ENCODE measurements at regions not wholly inside any gene's neighbourhood (a gene's known extent, or its start where the extent isn't known, plus 50 kb on each side); places are given as distances from the start of the nearest gene placed in this dataset.
"Not testable (repeated sequence)": the region's sequence is repeated elsewhere in the genome, so short reads cannot be mapped to it uniquely, and the experiment has no call there.

DNA sequence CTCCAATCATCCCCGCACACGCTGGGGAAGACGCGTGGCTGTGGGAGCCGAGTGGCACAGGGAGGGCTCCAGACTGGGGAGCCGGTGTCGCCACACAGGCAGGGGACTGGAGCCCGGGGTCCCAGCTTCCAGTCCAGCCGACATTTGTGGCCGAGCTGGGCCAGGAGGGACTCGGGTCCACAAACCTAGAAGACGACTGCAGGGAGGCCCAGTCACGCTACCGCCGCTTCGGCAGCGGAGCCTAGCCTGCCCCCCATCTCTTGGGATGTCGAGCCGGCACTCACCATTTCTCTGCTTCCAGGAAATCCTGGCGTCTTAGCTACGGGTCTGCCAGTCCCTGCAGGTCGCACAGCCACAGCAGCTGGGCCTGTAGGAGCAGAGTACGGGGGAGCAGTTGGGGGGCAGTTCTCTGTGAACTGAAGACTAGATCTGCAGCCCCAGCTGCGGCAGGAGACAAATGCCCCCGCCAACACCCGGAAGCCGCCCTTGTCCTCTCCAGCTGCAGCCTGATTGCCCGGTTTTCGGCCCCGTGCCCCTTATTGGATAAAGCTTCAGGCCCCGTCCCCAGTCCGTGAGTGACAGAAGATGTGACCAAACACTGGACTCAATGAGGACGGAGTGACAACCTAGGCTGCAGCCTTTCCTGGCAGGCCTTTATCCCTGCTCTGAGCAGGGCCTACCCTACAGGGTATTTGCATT lies 270.7 kb downstream of the ZNF33B start:
- Histone ChIP-seq H3K4me3 (no peak overlapping the region), H3K4me1 (ENCODE audit: low read depth) (no peaks in the 10 kb centered on the region), H3K36me3 (ENCODE audit: low read depth) (no peaks in the 10 kb centered on the region), H3K9me3 (peaks cover 76% of the 10 kb centered on the region)
- DNase-seq (peak; percentile 31 to 76 (median 56)), ATAC-seq (peak; percentile 54)
- TF ChIP-seq, protein P1, sequence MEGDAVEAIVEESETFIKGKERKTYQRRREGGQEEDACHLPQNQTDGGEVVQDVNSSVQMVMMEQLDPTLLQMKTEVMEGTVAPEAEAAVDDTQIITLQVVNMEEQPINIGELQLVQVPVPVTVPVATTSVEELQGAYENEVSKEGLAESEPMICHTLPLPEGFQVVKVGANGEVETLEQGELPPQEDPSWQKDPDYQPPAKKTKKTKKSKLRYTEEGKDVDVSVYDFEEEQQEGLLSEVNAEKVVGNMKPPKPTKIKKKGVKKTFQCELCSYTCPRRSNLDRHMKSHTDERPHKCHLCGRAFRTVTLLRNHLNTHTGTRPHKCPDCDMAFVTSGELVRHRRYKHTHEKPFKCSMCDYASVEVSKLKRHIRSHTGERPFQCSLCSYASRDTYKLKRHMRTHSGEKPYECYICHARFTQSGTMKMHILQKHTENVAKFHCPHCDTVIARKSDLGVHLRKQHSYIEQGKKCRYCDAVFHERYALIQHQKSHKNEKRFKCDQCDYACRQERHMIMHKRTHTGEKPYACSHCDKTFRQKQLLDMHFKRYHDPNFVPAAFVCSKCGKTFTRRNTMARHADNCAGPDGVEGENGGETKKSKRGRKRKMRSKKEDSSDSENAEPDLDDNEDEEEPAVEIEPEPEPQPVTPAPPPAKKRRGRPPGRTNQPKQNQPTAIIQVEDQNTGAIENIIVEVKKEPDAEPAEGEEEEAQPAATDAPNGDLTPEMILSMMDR (IDR thresholded peaks at IDR 0.05) = no peak
- intact Hi-C loops (cut with DNase I, micrococcal nuclease) = no loop called here

DNA sequence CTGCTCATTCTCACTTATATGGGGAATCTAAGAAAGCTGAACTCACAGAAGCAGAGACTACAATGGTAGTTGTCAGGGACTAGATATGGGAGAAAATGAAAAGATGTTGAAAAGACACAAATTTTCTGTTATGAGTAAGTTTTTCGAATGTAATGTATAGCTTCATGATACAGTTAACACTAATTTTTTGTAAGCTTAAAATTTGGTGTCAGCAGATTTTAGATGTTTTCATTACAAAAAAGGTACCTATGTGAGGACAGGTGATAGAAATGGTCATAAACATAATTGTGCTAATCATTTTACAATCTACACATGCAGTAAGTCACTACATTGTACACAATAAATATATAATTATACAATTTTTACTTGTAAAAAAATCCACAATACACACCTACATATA lies 286.6 kb downstream of the ZNF33B start:
- Histone ChIP-seq H3K4me3 (no peak overlapping the region), H3K36me3 (ENCODE audit: low read depth) (no peaks in the 10 kb centered on the region), H3K4me1 (ENCODE audit: low read depth) (no peaks in the 10 kb centered on the region), H3K9me3 (peaks cover 74% of the 10 kb centered on the region)
- intact Hi-C loops (cut with DNase I, micrococcal nuclease) = no loop called here
- ATAC-seq (no peak), DNase-seq (no peak)
- TF ChIP-seq, protein P1 (IDR thresholded peaks at IDR 0.05) = no peak

DNA sequence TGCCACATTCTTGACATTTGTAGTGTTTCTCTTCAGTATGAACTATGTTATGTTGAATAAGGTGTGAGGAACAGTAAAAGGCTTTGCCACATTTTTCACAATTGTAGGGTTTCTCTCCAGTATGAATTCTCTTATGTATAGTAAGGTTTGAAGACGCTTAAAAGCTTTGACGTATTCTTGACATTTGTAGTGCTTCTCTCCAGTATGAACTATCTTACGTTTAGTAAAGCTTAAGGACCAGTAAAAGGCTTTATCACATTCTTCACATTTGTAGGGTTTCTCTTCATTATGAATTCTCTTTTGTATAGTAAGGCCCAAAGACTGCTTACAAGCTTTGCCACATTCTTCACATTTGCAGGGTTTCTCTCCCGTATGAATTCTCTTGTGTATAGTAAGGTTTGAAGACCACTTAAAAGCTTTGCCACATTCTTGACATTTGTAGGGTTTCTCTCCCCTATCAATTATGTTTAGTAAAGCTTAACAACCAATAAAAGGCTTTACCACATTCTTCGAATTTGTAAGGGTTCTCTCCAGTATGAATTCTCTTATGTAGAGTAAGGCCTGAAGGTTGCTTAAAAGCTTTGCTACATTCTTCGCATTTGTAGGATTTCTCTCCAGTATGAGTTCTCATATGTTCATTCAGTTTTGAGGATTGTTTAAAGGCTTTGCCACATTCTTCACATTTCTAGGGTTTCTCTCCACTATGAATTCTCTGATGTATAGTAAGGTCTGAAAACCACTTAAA lies 301.6 kb downstream of the ZNF33B start:
- peaks cover 99% of the 10 kb centered on the region for H3K9me3 ChIP-seq

DNA sequence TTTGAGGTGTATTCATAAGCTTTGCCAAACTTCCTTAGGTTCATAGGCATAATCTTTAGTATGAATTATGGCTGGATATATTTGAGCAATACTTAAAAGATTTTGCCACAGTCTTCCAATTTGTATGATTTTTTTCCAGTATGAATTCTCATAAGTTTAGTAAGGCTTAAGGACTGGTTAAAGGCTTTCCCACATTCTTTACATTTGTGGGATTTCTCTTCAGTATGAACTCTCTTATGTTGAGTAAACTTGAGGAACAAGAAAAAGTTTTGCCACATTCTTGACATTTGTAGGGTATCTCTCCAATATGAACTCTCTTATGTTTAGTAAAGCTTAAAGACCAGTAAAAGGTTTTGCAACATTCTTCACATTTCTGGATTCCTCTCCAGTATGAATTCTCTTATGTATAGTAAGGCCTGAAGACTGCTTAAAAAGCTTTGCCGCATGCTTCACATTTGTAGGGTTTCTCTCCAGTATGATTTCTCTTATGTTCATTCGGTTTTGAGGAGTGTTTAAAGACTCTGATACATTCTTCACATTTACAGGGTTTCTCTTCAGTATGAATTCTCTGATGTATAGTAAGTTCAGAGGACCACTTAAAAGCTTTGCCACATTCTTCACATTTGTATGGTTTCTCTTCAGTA lies 302.6 kb downstream of the ZNF33B start:
- H3K4me1 ChIP-seq (ENCODE audit: low read depth); H3K36me3 ChIP-seq (ENCODE audit: low read depth); ATAC-seq; H3K4me3 ChIP-seq; intact Hi-C loops (cut with DNase I, micrococcal nuclease); DNase-seq: not testable (repeated sequence)
- peaks cover 99% of the 10 kb centered on the region for H3K9me3 ChIP-seq

More for the DNA sequence above, 301.6 kb downstream of the ZNF33B start:
- H3K4me3 ChIP-seq; H3K36me3 ChIP-seq (ENCODE audit: low read depth); DNase-seq; H3K4me1 ChIP-seq (ENCODE audit: low read depth); intact Hi-C loops (cut with DNase I, micrococcal nuclease); ATAC-seq: not testable (repeated sequence)

DNA sequence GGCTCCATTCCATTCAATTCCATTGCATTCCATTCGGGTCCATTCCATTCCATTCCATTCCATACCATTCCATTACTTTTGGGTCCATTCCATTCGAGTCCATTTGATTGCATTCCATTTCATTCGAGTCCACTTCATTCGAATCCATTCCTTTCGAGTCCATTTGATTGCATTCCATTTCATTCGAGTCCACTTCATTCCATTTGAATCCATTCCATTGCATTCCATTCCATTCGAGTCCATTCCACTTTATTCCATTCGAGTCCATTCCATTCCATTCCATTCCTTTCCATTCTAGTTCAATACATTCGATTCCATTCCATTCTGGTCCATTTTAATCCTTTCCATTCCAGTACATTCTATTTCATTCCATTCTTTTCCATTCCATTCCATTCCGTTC lies 334.0 kb downstream of the ZNF33B start:
- no peak for DNase-seq
- Histone ChIP-seq H3K9me3 (peaks cover 98% of the 10 kb centered on the region), H3K4me3 (no peak overlapping the region), H3K4me1 (ENCODE audit: low read depth) (no peaks in the 10 kb centered on the region), H3K36me3 (ENCODE audit: low read depth) (no peaks in the 10 kb centered on the region)
- TF ChIP-seq, protein P1 (IDR thresholded peaks at IDR 0.05) = no peak
- intact Hi-C loops (cut with DNase I, micrococcal nuclease) = no loop called here
- no peak for ATAC-seq

DNA sequence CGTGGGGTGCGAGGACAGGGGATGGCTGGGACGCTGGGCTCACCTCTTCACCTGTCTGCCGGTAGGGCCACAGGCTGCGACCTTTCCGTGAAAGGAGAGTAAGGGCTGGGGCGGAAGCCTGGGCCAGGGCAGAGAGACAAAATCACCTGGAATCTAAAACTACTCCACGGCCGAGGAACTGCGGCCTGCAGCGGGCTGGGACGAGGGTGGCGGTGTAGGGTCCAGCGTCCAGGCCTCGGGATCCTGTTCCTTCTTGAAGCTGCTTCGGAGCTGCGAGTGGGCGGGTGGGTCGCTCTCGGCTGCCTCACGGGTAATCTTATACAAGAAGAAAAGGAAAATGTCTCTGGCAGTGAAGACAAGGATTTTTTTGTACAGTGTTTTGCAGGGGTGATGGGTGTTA lies 356.5 kb downstream of the ZNF33B start:
- ATAC-seq; H3K36me3 ChIP-seq (ENCODE audit: low read depth); H3K4me1 ChIP-seq (ENCODE audit: low read depth); intact Hi-C loops (cut with DNase I, micrococcal nuclease); DNase-seq; H3K4me3 ChIP-seq: not testable (repeated sequence)
- peaks cover 11% of the 10 kb centered on the region for H3K9me3 ChIP-seq

DNA sequence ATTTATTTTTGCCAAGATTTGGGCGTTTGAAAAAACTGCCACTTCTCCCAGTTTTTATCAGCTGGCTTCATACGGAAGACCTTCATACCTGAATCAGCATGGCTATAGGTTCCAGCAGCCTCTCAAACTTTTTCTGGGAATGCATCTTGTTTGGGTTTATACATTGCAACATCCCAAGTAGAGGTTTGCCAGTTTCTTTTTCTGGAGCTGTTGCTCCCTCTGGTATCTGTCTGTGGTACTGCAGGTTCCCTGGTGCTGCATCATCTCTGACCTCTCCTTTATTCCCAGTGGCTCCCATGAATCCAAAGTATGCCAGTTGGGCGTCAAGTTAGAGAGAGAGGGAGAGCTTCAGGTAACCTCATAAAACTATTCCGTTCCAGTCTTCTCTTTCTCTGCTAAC lies 368.6 kb downstream of the ZNF33B start:
- DNase-seq = not testable (repeated sequence)

DNA sequence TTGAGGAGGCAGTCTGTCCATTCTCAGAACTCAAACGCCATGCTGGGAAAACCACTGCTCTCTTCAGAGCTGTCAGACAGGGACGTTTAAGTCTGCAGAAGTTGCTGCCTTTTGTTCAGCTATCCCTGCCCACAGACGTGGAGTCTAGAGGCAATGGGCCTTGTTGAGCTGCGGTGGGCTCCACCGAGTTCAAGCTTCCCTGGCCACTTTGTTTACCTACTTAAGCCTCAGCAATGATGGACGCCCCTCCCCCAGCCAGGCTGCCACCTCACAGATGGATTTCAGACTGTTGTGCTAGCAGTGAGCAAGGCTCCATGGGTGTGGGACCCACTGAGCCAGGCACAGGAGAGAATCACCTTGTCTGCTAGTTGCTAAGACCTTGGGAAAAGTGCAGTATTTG lies 375.1 kb downstream of the ZNF33B start:
- ATAC-seq; H3K4me1 ChIP-seq (ENCODE audit: low read depth); H3K36me3 ChIP-seq (ENCODE audit: low read depth); H3K4me3 ChIP-seq; intact Hi-C loops (cut with DNase I, micrococcal nuclease); DNase-seq: not testable (repeated sequence)
- peaks cover 25% of the 10 kb centered on the region for H3K9me3 ChIP-seq

More for the DNA sequence above, 368.6 kb downstream of the ZNF33B start:
- H3K9me3 ChIP-seq = peaks cover 24% of the 10 kb centered on the region
- H3K4me3 ChIP-seq; ATAC-seq; intact Hi-C loops (cut with DNase I, micrococcal nuclease); H3K36me3 ChIP-seq (ENCODE audit: low read depth); H3K4me1 ChIP-seq (ENCODE audit: low read depth): not testable (repeated sequence)

DNA sequence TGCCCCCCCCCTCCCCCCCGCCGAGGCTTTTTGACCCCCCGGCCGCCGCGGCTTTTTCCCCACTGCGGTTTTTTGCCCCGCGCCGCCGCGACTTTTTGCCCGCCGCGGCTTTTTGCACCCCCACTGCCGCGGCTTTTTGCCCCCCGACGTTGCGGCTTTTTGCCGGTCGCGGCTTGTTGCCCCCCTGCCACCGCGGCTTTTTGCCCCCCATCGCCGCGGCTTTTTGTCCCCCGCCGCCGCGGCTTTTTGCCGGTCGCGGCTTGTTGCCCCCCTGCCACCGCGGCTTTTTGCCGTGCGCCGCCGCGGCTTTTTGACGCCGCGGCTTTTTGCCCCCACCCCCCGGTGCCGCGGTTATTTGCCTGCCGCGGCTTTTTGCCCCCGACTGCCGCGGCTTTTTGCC lies 395.4 kb downstream of the ZNF33B start:
- H3K4me1 ChIP-seq (ENCODE audit: low read depth); DNase-seq; intact Hi-C loops (cut with DNase I, micrococcal nuclease); ATAC-seq; H3K4me3 ChIP-seq; H3K36me3 ChIP-seq (ENCODE audit: low read depth): not testable (repeated sequence)
- peaks cover 18% of the 10 kb centered on the region for H3K9me3 ChIP-seq

Measured in mucosa of descending colon (tissue), 3 donors.